ENCODE measurements at regions not wholly inside any gene's neighbourhood (a gene's known extent, or its start where the extent isn't known, plus 50 kb on each side); places are given as distances from the start of the nearest gene placed in this dataset.

DNA sequence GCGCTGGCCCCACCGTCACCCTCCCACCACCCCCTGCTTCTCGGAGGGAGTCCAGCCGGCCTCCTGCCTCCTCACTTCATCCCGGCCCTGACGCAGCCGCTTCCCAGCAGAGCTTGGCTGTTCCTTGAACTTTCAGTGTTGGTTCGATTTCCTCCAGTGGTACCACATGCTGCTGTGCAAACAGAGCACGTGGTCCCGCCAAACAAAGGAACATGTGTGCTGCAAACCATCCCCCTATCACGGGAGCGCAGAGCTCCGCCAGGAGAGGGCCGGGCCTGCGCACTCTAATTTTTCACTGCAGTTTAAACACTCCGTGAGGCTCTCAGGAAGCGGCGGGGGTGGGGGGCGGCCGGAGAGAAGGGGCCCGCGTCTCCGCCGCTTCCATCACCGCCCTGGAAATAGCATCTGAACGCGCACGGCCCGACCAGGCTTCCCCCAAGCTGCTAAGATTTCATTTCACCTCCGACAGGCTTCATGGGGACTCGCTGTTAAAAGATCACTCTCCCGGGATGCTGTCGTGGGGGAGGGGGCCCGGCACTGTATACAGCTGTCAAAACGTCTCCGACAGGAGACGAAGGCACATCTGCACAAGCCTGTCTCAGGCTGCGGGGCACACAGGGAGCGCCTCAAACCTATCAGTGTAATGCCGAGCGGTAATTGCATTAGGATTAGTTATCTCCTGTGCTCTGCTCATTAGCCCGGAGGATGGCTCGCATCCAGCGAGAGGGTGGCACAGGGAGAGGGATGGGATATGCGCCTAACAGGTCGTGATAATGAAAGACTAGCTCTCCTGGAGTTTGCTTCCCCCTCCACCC is 269.9 kb upstream of the SORL1-AS1 start (continued):
- TF ChIP-seq POGZ (CRISPR knock-in tag; IDR thresholded peaks at IDR 0.05), result peak; percentile 84
- TF ChIP-seq MXI1 (IDR thresholded peaks at IDR 0.05; ENCODE audit: borderline replicate concordance, low read depth, low read length), result 0 out of 3 replicates have a peak, but pooled peaks have one; percentile 42
- TF ChIP-seq ZNF577 (CRISPR knock-in tag; IDR thresholded peaks at IDR 0.05; ENCODE audit: borderline replicate concordance, low read depth), result no peak
- no peak for TF ChIP-seq SRF (IDR thresholded peaks at IDR 0.05; ENCODE audit: low read depth, low read length)
- TF ChIP-seq ZNF788 (CRISPR knock-in tag; IDR thresholded peaks at IDR 0.05; ENCODE audit: borderline replicate concordance), result peak; percentile 54; the same call in 1 of the 2 replicates
- TF ChIP-seq ZNF547 (CRISPR knock-in tag; IDR thresholded peaks at IDR 0.05), result peak; percentile 57; the same call in 1 of the 2 replicates
- 0 out of 2 replicates have a peak, but pooled peaks have one; percentile 73 for TF ChIP-seq ZNF253 (CRISPR knock-in tag; IDR thresholded peaks at IDR 0.05; ENCODE audit: borderline replicate concordance)
- TF ChIP-seq ZFP62 (CRISPR knock-in tag; IDR thresholded peaks at IDR 0.05), result no peak
- no peak for TF ChIP-seq TCF7L2 (IDR thresholded peaks at IDR 0.05; ENCODE audit: low read depth, low read length)
- TF ChIP-seq, protein P1, sequence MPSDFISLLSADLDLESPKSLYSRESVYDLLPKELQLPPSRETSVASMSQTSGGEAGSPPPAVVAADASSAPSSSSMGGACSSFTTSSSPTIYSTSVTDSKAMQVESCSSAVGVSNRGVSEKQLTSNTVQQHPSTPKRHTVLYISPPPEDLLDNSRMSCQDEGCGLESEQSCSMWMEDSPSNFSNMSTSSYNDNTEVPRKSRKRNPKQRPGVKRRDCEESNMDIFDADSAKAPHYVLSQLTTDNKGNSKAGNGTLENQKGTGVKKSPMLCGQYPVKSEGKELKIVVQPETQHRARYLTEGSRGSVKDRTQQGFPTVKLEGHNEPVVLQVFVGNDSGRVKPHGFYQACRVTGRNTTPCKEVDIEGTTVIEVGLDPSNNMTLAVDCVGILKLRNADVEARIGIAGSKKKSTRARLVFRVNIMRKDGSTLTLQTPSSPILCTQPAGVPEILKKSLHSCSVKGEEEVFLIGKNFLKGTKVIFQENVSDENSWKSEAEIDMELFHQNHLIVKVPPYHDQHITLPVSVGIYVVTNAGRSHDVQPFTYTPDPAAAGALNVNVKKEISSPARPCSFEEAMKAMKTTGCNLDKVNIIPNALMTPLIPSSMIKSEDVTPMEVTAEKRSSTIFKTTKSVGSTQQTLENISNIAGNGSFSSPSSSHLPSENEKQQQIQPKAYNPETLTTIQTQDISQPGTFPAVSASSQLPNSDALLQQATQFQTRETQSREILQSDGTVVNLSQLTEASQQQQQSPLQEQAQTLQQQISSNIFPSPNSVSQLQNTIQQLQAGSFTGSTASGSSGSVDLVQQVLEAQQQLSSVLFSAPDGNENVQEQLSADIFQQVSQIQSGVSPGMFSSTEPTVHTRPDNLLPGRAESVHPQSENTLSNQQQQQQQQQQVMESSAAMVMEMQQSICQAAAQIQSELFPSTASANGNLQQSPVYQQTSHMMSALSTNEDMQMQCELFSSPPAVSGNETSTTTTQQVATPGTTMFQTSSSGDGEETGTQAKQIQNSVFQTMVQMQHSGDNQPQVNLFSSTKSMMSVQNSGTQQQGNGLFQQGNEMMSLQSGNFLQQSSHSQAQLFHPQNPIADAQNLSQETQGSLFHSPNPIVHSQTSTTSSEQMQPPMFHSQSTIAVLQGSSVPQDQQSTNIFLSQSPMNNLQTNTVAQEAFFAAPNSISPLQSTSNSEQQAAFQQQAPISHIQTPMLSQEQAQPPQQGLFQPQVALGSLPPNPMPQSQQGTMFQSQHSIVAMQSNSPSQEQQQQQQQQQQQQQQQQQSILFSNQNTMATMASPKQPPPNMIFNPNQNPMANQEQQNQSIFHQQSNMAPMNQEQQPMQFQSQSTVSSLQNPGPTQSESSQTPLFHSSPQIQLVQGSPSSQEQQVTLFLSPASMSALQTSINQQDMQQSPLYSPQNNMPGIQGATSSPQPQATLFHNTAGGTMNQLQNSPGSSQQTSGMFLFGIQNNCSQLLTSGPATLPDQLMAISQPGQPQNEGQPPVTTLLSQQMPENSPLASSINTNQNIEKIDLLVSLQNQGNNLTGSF (CRISPR knock-in tag; IDR thresholded peaks at IDR 0.05), result 0 out of 2 replicates have a peak, but pooled peaks have one; percentile 38
- 0 out of 2 replicates have a peak, but pooled peaks have one; percentile 54 for TF ChIP-seq GZF1 (CRISPR knock-in tag; IDR thresholded peaks at IDR 0.05)
- peak; percentile 24; the same call in 1 of the 2 replicates for TF ChIP-seq KLF12 (CRISPR knock-in tag; IDR thresholded peaks at IDR 0.05; ENCODE audit: borderline replicate concordance)
- no peak for TF ChIP-seq ZNF431 (CRISPR knock-in tag; IDR thresholded peaks at IDR 0.05; ENCODE audit: borderline replicate concordance, low read depth)
- TF ChIP-seq, protein P2, sequence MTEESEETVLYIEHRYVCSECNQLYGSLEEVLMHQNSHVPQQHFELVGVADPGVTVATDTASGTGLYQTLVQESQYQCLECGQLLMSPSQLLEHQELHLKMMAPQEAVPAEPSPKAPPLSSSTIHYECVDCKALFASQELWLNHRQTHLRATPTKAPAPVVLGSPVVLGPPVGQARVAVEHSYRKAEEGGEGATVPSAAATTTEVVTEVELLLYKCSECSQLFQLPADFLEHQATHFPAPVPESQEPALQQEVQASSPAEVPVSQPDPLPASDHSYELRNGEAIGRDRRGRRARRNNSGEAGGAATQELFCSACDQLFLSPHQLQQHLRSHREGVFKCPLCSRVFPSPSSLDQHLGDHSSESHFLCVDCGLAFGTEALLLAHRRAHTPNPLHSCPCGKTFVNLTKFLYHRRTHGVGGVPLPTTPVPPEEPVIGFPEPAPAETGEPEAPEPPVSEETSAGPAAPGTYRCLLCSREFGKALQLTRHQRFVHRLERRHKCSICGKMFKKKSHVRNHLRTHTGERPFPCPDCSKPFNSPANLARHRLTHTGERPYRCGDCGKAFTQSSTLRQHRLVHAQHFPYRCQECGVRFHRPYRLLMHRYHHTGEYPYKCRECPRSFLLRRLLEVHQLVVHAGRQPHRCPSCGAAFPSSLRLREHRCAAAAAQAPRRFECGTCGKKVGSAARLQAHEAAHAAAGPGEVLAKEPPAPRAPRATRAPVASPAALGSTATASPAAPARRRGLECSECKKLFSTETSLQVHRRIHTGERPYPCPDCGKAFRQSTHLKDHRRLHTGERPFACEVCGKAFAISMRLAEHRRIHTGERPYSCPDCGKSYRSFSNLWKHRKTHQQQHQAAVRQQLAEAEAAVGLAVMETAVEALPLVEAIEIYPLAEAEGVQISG (CRISPR knock-in tag; IDR thresholded peaks at IDR 0.05), result peak; percentile 78
- no peak for TF ChIP-seq ZNF816 (CRISPR knock-in tag; IDR thresholded peaks at IDR 0.05; ENCODE audit: borderline replicate concordance)
- no peak for TF ChIP-seq GABPA (IDR thresholded peaks at IDR 0.05; ENCODE audit: low read depth, low read length)
- no peak for TF ChIP-seq GABPA (CRISPR knock-in tag; IDR thresholded peaks at IDR 0.05; ENCODE audit: low read depth)
- TF ChIP-seq HNRNPLL (IDR thresholded peaks at IDR 0.05; ENCODE audit: low read depth, low read length, poor library complexity, severe bottlenecking), result peak; percentile 71
- peak; percentile 51 for TF ChIP-seq CEBPG (CRISPR knock-in tag; IDR thresholded peaks at IDR 0.05)
- no peak for TF ChIP-seq RORA (CRISPR knock-in tag; IDR thresholded peaks at IDR 0.05)
- TF ChIP-seq, protein P3, sequence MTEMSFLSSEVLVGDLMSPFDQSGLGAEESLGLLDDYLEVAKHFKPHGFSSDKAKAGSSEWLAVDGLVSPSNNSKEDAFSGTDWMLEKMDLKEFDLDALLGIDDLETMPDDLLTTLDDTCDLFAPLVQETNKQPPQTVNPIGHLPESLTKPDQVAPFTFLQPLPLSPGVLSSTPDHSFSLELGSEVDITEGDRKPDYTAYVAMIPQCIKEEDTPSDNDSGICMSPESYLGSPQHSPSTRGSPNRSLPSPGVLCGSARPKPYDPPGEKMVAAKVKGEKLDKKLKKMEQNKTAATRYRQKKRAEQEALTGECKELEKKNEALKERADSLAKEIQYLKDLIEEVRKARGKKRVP (CRISPR knock-in tag; IDR thresholded peaks at IDR 0.05), result peak in 1 of 2 experiments; percentile 53; a peak in 1 of 4 replicates

Data from HepG2 (cell line).